GM21786 (cell line): ENCODE measurements at regions not wholly inside any gene's neighbourhood (a gene's known extent, or its start where the extent isn't known, plus 50 kb on each side); places are given as distances from the start of the nearest gene placed in this dataset.
"Not testable (repeated sequence)": the region's sequence is repeated elsewhere in the genome, so short reads cannot be mapped to it uniquely, and the experiment has no call there.

Source experiments
- ATAC-seq: cut with Tn5 transposase; IDR thresholded peaks from one replicate; pipeline ENCODE4 v1.9.1; 2021; ENCODE audit not compliant: unreplicated experiment

DNA sequence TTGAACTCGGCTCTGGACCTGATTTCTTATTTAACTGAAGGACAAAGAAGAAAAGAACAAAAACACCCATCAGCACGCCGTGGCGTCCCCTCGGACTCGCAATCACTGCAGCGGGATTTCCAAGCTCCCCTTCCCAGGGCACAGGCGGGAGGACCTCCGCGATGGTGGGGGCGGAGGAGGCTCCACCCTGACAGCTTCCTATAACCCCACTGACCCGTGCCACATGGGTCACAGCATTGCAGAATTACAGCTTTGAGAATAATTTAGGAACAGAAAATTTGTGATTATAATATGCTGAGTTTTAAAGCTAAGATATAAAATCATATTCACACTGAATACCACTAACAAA lies 129.7 kb upstream of the SEC61G start:
- ATAC-seq, result no peak

DNA sequence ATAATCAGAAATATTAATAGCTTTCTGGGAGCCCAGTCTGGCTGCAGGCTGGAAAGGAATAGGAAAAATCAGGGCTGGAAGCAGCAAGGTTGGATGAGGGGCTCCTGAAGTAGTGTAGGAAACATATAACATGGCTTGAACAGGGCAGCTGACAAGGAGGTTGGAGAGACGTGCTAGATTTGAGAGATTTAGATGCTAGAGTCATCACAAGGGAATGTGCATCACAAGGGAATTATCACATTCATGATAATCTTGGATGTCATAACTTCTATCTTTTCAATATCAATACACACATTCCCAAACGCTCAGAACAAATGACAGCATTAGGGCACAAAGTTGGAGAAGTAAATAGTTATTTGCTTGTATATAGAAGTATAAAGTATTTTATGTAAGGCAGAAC lies 120.9 kb upstream of the EGFR start:
- no peak for ATAC-seq

DNA sequence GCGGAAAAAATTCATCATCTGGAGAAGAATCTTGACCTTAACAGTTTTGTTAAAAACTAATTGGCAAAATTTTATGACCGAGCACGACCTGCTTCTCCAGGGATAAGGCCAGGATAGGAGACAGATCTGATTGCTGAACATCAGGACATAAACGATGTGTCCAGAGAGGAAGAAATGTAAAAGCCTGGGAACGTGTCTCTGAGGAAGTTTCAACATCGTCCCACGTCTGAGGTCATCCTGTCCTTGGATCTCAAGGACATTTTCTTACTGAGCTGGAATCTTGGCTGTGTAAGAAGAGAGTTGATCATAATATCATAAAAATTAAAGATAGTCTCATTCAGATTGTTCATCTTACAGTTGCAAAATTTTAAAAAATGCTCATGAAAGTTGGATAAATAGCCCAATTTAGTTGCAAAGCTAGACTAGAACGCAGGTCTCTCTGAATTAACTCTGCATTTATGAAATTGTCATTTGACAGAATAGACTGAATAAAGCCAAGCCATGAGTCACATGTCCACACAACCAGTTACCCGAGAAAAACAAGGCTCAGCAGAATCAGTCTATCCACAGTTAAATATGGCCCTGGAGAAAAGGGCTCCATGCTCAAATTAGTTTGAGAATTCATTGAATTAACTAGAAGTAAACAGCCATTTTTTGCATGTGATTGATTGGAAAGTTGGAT lies 120.0 kb upstream of the EGFR start:
- no peak for ATAC-seq

DNA sequence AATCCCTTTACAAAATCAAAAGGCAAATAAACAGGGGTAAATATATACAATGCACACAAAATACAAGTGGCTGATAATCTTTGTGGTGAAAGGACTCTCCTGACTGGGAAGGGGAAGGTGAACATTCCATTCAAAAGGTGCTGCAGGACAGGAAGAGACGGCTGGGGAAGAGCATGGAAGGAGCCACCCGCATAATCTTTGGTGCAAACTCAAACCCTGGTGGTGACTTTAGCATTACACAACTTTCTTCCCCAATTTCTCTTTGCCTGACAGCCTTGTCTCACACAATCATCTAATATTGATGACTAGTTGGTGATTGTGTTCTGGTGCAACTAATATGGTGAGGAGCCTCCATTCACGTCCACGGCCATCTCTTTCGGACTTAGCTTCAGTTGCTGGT lies 117.0 kb upstream of the EGFR start:
- no peak for ATAC-seq

DNA sequence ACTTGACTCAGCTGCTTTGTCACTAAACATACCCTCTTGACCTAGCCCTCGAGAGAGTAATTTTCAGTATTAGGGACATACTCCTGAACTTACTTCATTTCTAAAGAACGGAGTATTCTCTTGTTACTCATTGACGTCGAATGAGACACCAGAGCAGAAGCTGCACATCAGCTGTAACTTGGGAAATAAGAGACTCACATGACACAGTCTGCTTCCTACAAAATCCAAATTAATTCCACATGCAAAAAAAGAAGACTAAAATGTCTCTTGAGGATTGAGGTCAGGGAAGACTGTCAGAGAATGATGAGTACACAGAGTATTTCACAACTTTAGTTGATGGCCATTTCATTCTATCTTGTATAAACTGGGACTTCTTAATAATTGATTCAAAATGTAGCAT lies 114.7 kb upstream of the EGFR start:
- ATAC-seq, result no peak

DNA sequence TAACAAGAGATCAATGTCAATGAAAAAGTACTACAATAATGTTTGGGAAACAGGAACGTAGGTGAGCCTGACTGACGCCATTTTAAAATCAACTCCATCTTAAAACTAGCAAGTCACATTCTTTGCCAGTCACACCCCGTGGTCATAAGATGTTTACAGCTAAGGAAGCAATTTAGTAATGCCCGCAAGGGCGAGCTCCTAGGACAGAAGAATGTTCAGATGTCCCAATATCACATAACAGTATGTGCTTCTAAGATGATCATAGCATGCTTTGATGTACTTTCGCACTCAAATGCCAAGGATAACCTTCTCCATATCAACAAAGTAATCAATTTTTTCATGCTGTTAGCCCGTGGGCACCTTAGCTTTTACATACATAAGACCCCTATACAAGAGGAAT lies 113.8 kb upstream of the EGFR start:
- ATAC-seq, result no peak

DNA sequence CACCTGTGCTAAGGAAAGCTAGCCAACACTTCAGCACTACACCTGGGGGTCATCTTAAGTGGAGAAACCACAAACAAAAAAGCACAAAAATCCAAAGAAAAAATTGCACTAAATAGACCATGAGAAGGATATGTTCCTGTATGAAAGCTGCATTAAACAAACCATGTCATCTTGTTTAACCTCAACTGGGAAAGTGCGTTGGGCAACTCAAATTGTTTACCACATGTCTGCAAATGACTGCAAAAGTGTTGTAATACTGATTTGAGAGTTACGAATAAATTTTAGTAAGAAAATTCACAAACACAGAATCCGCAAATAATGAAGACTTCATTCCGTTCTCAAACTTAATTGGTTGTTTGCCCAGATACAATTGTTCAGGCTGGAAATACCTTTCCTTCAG lies 111.9 kb upstream of the EGFR start:
- ATAC-seq, result no peak

DNA sequence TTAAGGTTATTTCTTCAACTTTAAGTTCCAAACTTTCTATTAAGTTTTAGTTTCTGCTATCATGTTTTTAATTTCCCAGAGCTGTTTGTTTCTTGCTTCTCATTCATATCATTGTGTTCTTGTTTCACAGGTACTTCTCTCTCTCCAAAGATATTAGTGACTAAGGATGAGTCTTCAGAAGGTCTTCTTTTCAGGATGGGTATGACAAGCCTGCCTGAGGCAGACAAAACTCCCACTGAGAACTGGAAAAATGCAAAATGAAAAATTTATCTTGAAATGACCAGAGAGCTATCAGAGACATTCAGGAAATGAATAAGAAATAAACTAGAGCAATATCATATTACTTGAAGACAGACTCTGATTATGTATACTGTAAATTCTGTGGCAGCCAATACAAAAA lies 110.8 kb upstream of the EGFR start:
- no peak for ATAC-seq

DNA sequence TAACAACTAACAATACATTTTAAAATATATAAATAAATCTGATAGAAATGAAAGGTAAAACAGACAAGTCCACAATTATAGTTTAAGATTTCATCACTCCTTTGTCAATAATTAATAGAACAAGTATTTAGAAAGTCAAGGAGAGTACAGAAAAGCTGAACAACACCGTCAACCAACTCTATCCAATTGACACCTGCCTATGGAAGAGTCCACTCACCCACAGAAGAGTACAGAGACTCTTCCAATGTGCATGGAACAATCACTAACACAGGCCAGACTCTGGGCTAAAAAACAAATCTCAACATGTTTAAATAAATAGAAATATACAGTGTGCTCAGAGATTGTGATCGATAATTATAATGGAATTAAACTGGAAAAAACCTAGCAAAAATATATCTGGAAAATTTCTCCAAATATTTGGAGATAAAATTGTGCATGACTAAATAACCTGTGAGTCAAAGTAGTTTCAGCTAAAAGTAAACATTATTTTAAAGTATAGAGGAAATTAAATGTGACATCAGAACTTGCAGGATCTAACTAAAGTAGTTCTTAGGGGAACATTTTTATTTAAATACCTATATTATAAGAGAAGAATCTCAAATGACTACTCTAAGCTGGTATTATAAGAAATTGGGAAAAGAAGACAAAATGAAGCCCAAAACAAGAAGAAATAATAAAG lies 109.9 kb upstream of the EGFR start:
- ATAC-seq, result no peak

DNA sequence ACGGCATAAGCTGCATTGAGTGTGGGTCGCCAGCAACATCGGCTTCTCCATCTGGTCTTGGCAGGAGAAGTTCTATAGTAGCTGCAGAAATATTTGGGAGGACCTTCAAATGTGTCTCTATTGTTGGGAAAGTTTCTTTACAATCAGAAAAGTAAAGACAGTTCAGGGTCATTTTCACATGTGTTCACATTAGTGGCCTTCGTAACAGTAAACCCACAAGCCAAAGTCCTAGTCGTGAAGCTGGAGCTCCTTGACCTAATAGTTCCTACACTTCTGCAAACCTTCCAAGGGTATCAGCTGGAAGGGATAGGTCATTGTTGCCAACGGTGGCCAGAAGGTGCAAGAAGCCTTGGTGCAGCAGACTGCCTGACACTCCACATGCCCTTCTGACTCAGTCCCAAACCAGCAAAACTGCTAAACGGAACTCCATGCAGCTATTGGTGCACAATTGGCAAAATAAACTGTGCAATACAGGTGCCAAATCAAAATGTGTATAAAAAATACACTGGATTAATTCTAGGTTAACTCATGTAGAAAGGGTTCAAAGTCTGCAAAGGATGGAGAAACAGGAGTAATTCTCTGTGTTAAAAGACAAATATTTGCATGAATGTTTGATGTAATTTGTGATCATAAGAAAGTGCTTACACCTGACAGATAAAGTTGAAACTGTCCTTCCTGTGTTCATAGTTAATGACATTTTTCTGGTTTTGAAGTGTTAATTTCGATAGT lies 102.8 kb upstream of the EGFR start:
- ATAC-seq, result no peak

DNA sequence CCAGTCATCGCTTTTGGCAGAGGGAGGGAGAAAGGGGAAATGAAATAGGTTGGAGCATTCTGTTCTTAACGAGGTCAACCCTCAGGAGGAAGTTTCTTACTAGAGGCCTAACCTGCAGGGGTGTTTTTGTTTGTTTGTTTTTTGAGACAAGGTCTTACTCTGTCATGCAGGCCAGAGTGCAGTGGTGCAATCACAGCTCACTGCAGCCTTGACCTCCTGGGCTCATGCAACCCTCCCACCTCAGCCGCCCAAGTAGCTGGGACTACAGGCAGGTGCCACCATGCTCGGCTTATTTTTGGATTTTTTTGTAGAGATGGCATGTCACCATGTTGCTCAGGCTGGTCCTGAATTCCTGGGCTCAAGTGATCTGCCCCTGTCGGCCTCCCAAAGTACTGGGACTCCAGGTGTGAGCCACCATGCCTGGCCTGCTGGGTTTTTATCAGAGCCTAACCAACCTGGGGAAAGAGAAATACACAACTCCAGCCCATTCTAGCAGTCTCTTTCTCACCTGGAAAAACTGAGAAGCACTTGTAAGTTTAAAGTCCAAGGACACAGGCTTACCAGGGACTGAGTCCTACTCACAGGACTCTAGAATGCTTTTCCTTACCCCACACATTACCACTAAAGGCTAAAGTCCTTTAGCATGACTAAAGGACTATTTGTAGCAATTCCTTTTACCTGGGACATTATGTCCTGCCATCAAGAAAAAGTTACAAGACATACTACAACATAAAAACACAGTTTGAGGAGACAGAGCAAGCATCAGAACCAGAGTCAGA lies 101.0 kb upstream of the EGFR start:
- ATAC-seq, result no peak

DNA sequence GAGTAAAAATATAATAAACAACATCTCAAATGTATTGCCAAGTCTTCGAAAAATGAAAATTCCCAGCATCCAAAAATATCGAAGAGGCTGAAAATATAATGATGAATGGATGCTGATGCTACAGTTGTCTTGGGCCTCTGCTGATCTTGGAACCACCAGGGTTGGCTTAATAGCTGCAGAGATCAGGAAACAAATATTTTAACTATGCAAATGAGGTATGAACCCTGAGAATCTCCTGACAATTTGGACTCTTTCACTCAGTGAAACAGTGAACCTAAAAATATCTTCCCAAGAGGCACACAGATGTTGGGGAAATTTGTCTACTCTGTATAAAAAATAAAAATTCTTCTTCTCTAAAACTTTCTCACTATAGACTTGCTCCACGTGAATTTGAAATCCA lies 97.7 kb upstream of the EGFR start:
- no peak for ATAC-seq

DNA sequence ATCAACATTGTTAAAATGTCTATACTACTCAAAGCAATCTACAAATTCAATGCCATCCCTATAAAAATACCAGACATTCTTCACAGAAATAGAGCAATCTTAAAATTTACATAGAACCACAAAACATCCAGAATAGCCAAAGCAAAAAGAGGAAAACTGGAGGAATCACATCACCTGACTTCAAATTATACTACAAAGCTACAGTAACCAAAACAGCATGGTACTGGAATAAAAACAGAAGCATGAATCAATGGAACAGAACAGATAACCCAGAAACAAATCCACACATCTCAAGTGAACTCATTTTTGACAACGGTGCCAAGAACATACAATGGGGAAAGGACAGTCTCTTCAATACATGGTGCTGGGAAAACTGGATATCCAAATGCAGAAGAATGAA lies 87.3 kb upstream of the EGFR start:
- ATAC-seq, result no peak

DNA sequence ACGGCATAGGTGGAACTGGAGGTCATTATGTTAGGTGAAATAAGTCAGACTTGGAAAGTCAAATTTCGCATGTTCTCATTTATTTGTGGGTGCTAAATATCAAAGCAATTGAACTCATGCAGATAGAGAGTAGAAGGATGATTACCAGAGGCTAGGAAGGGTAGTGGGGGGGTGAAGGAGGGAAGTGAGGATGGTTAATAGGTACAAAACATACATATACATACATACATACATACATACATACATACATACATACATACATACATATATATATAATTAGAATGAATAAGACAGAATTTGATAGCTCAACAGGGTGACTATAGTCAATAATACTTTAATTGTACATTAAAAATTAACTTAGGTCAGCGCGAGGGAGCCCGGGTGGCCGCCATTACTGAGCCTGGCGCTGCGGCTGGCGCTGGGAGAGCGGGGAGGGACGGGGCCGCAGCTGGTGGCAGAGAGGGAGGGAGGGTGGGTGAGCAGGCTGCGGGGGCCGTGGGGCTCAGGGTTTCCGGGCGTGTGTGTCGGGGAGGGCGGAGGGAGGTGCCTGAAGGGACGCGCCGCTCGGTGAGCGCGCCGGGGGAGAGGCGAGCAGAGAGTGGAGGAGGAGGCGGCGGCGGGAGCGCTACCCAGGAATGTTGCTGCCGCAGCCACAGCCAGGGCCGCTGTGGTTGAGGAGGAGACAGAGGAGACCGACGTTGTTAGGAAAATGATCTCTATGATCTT lies 85.8 kb upstream of the EGFR start:
- ATAC-seq, result no peak

DNA sequence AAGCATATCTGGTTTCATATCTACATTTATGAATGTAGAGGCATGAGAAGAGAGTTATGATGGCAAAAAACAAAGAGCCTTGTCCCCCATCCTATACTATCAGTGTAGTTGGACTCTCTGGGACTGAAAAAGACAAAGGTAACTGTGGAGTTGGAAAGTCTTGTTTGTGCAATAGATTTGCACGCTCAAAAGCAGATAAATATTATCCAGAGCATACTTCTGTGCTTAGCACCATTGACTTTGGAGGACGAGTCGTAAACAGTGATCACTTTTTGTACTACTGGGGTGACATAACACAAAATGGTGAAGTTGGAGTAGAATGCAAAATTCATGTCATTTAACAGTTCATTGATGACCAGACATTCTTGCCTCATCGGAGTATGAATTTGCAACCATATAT lies 85.2 kb upstream of the EGFR start:
- ATAC-seq, result no peak

DNA sequence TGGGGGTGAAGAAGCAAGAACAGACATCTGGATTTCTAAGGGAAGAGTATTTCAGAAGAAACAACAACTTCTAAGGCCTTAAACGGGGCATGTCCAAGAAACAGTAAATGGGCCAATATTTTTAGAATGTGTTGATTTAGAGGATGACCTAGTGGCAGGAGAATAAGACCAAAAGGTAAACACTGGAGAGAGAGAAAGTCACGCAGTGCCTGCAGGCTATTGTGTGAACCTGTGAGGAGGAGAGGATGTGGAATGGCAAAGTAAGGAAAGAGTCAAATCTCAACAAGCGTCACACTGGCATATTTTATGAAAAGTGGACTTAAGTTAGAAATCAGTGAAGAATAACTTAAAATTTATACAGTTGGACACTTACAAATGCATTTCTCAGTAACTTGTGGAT lies 78.1 kb upstream of the EGFR start:
- no peak for ATAC-seq

DNA sequence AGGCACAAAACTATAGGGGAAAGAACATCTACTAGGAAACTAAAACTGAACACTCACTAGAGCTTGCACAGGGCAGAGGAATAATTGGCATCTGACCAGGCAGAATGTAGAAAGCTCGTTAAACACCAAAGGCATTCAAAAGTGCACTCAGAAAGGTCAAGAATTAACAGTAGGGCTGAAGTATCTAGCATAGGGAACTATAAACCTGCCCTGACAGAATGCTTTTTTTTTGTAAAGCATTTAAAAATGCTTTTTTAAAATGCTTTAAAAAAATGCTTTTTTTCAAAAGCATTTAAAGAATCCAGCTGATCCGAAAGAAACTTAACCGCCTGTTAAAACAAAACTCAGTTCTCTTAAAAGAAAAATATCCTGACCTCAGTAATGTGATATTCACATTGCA lies 74.6 kb upstream of the EGFR start:
- ATAC-seq, result no peak

DNA sequence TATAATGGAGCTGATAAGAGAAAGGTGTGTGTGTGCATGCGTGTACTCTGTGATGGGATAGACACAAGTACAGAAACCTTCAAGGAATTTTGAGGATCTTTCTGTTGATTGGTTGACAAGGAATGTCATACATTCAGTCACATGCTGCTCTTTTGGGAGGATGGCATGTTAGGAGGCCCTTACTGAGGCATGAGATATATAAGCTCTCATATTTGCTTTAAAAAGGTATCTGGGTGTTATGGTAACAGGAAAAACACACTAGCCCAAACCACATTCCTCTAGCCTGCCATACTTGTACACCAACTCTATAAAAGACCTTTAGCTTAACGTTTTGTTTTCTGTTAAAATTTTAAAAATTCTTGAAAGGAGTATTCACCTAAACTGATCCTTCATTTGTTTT lies 72.5 kb upstream of the EGFR start:
- no peak for ATAC-seq

DNA sequence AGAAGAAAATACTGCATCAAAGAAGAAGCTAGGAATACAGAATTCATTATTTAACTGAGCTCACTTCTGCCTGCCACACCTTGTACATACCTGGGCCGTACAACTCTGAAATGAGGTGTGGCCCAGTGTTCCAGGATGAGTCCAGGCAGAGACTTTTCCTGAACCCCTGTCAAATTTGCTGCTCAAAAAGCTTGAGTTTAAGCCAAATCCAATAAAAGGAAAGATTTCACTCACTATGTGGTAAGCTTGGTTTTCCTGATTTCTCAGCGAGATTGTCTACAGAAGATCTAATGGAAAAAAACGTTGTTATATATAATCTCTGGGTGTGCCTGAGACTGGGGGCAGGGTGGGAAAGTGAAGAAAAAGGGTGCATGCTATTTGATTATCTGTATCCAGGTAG lies 72.1 kb upstream of the EGFR start:
- no peak for ATAC-seq

DNA sequence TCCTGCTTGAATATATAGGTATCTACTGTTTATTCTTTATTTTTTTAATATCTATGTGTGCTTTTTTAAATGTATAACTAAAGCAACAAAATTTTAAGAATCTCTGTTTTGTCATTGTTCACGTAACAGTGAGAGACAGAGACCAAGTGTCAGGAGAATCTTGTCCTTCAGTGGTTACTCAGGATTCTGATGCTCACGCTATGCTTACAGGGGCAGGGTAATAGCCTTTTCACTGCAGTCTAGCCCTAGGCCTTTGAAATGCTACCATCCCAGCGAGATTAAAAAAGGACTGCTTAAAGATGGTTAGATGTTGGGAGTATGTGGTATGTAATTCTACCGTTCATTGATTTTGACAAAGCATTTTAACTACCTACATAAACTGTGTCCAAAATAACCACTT lies 71.6 kb upstream of the EGFR start:
- no peak for ATAC-seq

DNA sequence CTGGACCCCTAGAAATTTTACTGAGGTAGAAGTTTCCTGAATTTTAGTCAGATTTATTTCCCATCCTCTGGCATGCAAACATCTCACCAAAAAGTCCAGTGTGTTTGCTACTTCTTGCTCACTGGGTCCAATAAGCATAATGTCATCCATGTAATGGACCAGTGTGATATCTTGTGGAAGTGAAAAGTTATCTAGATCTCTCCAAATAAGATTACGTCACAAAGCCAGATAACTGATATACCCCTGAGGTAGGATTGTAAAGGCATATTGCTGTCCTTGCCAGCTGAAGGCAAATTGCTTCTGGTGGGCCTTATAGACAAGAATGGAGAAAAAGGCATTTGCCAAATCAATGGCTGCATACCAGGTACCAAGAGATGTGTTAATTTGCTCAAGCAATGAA lies 69.3 kb upstream of the EGFR start:
- ATAC-seq, result not testable (repeated sequence)
